ENCODE measurements at regions not wholly inside any gene's neighbourhood (a gene's known extent, or its start where the extent isn't known, plus 50 kb on each side); places are given as distances from the start of the nearest gene placed in this dataset.

DNA sequence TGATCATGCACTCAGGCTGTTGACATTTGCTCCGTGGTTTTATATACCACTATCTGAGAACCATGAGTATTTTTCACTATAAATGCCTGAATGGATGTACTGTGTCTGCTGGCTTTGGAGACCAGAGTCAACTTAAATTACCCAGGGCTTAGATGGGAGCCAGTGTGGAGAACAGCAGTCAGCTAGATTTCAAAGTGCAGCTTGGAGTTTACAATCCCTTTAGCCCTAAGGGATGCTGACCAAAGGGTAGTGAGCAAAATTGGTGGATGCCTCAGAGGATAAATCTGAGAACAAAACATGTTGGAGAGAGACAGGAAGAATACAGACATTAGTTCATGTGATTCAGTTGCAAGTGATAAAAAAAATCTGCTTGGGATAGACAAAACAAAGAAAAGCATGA is 327.5 kb downstream of the C11orf87 start:
- Mint-ChIP-seq H3K9me3 (ENCODE audit: unreplicated experiment) (no peaks in the 10 kb centered on the region), H3K4me3 (ENCODE audit: unreplicated experiment) (no peak overlapping the region), H3K27me3 (ENCODE audit: unreplicated experiment) (no peaks in the 10 kb centered on the region), H3K36me3 (ENCODE audit: low read depth, unreplicated experiment) (no peaks in the 10 kb centered on the region), H3K4me1 (ENCODE audit: unreplicated experiment) (peaks cover 8% of the 10 kb centered on the region), H3K27ac (ENCODE audit: unreplicated experiment) (no peak overlapping the region)
- DNase-seq (ENCODE audit: low spot score), result no peak
- TF ChIP-seq, protein P1, sequence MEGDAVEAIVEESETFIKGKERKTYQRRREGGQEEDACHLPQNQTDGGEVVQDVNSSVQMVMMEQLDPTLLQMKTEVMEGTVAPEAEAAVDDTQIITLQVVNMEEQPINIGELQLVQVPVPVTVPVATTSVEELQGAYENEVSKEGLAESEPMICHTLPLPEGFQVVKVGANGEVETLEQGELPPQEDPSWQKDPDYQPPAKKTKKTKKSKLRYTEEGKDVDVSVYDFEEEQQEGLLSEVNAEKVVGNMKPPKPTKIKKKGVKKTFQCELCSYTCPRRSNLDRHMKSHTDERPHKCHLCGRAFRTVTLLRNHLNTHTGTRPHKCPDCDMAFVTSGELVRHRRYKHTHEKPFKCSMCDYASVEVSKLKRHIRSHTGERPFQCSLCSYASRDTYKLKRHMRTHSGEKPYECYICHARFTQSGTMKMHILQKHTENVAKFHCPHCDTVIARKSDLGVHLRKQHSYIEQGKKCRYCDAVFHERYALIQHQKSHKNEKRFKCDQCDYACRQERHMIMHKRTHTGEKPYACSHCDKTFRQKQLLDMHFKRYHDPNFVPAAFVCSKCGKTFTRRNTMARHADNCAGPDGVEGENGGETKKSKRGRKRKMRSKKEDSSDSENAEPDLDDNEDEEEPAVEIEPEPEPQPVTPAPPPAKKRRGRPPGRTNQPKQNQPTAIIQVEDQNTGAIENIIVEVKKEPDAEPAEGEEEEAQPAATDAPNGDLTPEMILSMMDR (IDR thresholded peaks at IDR 0.05; ENCODE audit: unreplicated experiment), result no peak

- Mint-ChIP-seq H3K4me1 (ENCODE audit: unreplicated experiment) (peaks cover 8% of the 10 kb centered on the region), H3K9me3 (ENCODE audit: unreplicated experiment) (no peaks in the 10 kb centered on the region), H3K27ac (ENCODE audit: unreplicated experiment) (no peak overlapping the region), H3K4me3 (ENCODE audit: unreplicated experiment) (no peak overlapping the region), H3K27me3 (ENCODE audit: unreplicated experiment) (no peaks in the 10 kb centered on the region), H3K36me3 (ENCODE audit: low read depth, unreplicated experiment) (no peaks in the 10 kb centered on the region)
- no peak for DNase-seq (ENCODE audit: low spot score)
- TF ChIP-seq, protein P1 (IDR thresholded peaks at IDR 0.05; ENCODE audit: unreplicated experiment), result no peak
These were observed 329.0 kb downstream of the C11orf87 start for GRCh38 chr11:109750964-109751363.

DNA sequence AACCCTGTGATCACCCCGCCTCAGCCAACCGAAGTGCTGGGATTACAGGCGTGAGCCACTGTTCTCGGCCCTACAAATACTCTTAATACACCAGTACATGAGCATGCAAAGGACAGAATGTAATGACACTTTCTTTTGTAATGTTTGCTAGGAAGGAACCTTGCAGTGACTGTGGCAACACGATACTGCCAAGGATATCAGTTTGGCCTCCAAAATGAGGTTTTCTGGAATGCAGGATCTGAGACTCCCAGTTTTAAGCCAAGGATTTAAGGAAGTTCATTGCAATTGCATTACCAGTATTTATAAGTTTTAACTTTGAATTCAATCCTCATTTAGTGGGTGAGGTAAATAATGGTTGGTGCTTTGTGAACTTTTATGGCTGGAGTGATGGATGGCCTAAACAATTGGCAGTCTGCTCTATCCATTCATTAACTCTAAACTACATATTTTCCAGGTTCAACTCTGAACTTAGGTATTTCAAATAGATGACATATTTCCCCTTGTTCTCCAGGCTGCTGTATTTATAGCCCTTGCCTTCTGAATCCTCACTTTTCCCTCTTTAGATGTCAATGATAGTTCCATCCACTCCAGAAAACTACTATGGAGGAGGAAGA is 330.3 kb downstream of the C11orf87 start:
- Mint-ChIP-seq H3K36me3 (ENCODE audit: low read depth, unreplicated experiment) (no peaks in the 10 kb centered on the region), H3K4me1 (ENCODE audit: unreplicated experiment) (peaks cover 8% of the 10 kb centered on the region), H3K27ac (ENCODE audit: unreplicated experiment) (no peak overlapping the region), H3K9me3 (ENCODE audit: unreplicated experiment) (no peaks in the 10 kb centered on the region), H3K27me3 (ENCODE audit: unreplicated experiment) (no peaks in the 10 kb centered on the region), H3K4me3 (ENCODE audit: unreplicated experiment) (no peak overlapping the region)
- DNase-seq (ENCODE audit: low spot score), result no peak
- TF ChIP-seq, protein P1 (IDR thresholded peaks at IDR 0.05; ENCODE audit: unreplicated experiment), result no peak

GRCh38 chr11:109756521-109756920 is 334.5 kb downstream of the C11orf87 start:
- TF ChIP-seq, protein P1 (IDR thresholded peaks at IDR 0.05; ENCODE audit: unreplicated experiment), result no peak

GRCh38 chr11:109756951-109757350 is 335.0 kb downstream of the C11orf87 start:
- Mint-ChIP-seq H3K27ac (ENCODE audit: unreplicated experiment) (no peak overlapping the region), H3K36me3 (ENCODE audit: low read depth, unreplicated experiment) (no peaks in the 10 kb centered on the region), H3K27me3 (ENCODE audit: unreplicated experiment) (peaks cover 2% of the 10 kb centered on the region), H3K4me3 (ENCODE audit: unreplicated experiment) (no peak overlapping the region), H3K9me3 (ENCODE audit: unreplicated experiment) (no peaks in the 10 kb centered on the region), H3K4me1 (ENCODE audit: unreplicated experiment) (no peaks in the 10 kb centered on the region)
- DNase-seq (ENCODE audit: low spot score), result no peak
- TF ChIP-seq, protein P1 (IDR thresholded peaks at IDR 0.05; ENCODE audit: unreplicated experiment), result no peak

More at GRCh38 chr11:109756521-109756920, 334.5 kb downstream of the C11orf87 start:
- H3K36me3 Mint-ChIP-seq (ENCODE audit: low read depth, unreplicated experiment), result no peaks in the 10 kb centered on the region
- H3K4me3 Mint-ChIP-seq (ENCODE audit: unreplicated experiment), result no peak overlapping the region
- peaks cover 3% of the 10 kb centered on the region for H3K4me1 Mint-ChIP-seq (ENCODE audit: unreplicated experiment)
- DNase-seq (ENCODE audit: low spot score), result no peak
- no peaks in the 10 kb centered on the region for H3K9me3 Mint-ChIP-seq (ENCODE audit: unreplicated experiment)
- H3K27ac Mint-ChIP-seq (ENCODE audit: unreplicated experiment), result no peak overlapping the region
- H3K27me3 Mint-ChIP-seq (ENCODE audit: unreplicated experiment), result peaks cover 2% of the 10 kb centered on the region
